H1 (cell line): ENCODE measurements at regions not wholly inside any gene's neighbourhood (a gene's known extent, or its start where the extent isn't known, plus 50 kb on each side); places are given as distances from the start of the nearest gene placed in this dataset.

ENCODE experiments used
- CTBP2 ChIP-seq: IDR thresholded peaks from 2 replicates; pipeline ENCODE4 v1.7.0; 2011; ENCODE audit warnings: borderline replicate concordance, mild to moderate bottlenecking, moderate library complexity, mixed read lengths, low read length; ENCODE audit not compliant: insufficient read depth, insufficient read length
- POLR2A ChIP-seq, 2 experiments: IDR thresholded peaks; 1 replicate in 1 of 2; 2 replicates in 1 of 2; pipeline ENCODE4 v1.6.1; 2011; ENCODE audit warnings: low read depth in 2 of 2, low read length in 2 of 2, mild to moderate bottlenecking in 2 of 2; ENCODE audit errors: control extremely low read depth in 1 of 2

DNA sequence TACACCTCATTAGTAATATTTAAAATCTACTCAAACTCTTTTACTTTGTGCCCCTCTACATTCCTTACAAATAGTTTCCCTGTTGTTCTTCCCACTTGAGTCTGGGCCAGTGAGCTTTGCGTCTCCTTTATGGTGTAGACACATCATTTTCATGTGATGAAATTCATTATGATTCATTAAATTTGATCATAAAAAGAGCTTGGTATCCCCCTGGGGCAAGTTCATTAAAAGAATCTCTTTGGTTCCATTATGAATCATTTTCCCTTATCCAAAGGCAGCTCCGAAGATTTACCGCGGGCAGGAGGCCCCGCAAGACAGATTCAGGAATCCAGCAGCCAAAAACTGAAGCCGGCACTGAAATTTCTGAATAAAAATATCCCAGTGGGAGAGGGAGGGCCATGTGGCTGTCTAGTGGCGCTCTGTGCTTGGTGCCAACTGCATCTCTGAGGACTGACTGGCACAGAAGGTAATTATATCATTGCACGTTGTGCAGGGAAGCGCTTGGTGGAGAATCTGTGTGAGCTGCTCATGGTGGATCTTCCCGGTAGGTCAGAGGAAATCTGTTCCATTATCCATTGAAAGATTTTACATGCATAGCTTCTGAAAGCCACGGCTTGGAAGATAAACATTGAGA lies 151.4 kb upstream of the PITRM1 start (continued):
- TF ChIP-seq CTBP2 = no peak
- TF ChIP-seq POLR2A (IDR thresholded peaks at IDR 0.05; ENCODE audit: control extremely low read depth in 1 of 2, low read depth in 2 of 2, low read length in 2 of 2) = no peak
